ENCODE measurements at regions not wholly inside any gene's neighbourhood (a gene's known extent, or its start where the extent isn't known, plus 50 kb on each side); places are given as distances from the start of the nearest gene placed in this dataset.

- no peaks in the 10 kb centered on the region for H3K79me2 ChIP-seq
- no peak for TF ChIP-seq CTCF (IDR thresholded peaks at IDR 0.05)
- no peaks in the 10 kb centered on the region for H3K27me3 ChIP-seq (ENCODE audit: control insufficient read depth, insufficient read depth, low read length)
- H3K4me1 ChIP-seq, result no peaks in the 10 kb centered on the region
- H2AFZ ChIP-seq, result no peak overlapping the region
- H3K4me2 ChIP-seq (ENCODE audit: low read length), result no peak overlapping the region
- H3K9me3 ChIP-seq (ENCODE audit: control insufficient read depth, low read length), result no peaks in the 10 kb centered on the region
- no peak overlapping the region for H3K9ac ChIP-seq
- H3K27ac ChIP-seq, result no peak overlapping the region
- no peaks in the 10 kb centered on the region for H3K36me3 ChIP-seq (ENCODE audit: control insufficient read depth, insufficient read depth, low read length)
- no peak overlapping the region for H3K4me3 ChIP-seq (ENCODE audit: low read depth, low read length)
Observed at GRCh38 chr5:25892211-25892610, 1146.2 kb downstream of the CDH9 start.

GRCh38 chr5:25891691-25892090 is 1146.7 kb downstream of the CDH9 start:
- no peaks in the 10 kb centered on the region for H3K9me3 ChIP-seq (ENCODE audit: control insufficient read depth, low read length)
- H2AFZ ChIP-seq, result no peak overlapping the region
- TF ChIP-seq CTCF (IDR thresholded peaks at IDR 0.05), result no peak
- no peak overlapping the region for H3K4me2 ChIP-seq (ENCODE audit: low read length)
- H3K4me1 ChIP-seq, result no peaks in the 10 kb centered on the region
- H3K27me3 ChIP-seq (ENCODE audit: control insufficient read depth, insufficient read depth, low read length), result no peaks in the 10 kb centered on the region
- no peak overlapping the region for H3K27ac ChIP-seq
- no peaks in the 10 kb centered on the region for H3K79me2 ChIP-seq
- no peak overlapping the region for H3K4me3 ChIP-seq (ENCODE audit: low read depth, low read length)
- no peak overlapping the region for H3K9ac ChIP-seq
- no peaks in the 10 kb centered on the region for H3K36me3 ChIP-seq (ENCODE audit: control insufficient read depth, insufficient read depth, low read length)

GRCh38 chr5:25881318-25882036 is 1156.9 kb downstream of the CDH9 start:
- H3K4me3 ChIP-seq (ENCODE audit: low read depth, low read length), result no peak overlapping the region
- no peak overlapping the region for H3K9ac ChIP-seq
- no peaks in the 10 kb centered on the region for H3K4me1 ChIP-seq
- no peaks in the 10 kb centered on the region for H3K27me3 ChIP-seq (ENCODE audit: control insufficient read depth, insufficient read depth, low read length)
- no peak overlapping the region for H3K4me2 ChIP-seq (ENCODE audit: low read length)
- no peak for TF ChIP-seq CTCF (IDR thresholded peaks at IDR 0.05)
- H3K27ac ChIP-seq, result no peak overlapping the region
- H2AFZ ChIP-seq, result no peak overlapping the region
- H3K9me3 ChIP-seq (ENCODE audit: control insufficient read depth, low read length), result no peaks in the 10 kb centered on the region
- H3K79me2 ChIP-seq, result no peaks in the 10 kb centered on the region
- H3K36me3 ChIP-seq (ENCODE audit: control insufficient read depth, insufficient read depth, low read length), result no peaks in the 10 kb centered on the region

- Histone ChIP-seq H3K4me3 (ENCODE audit: low read depth, low read length) (no peak overlapping the region), H3K4me1 (no peaks in the 10 kb centered on the region), H3K79me2 (no peaks in the 10 kb centered on the region), H2AFZ (no peak overlapping the region), H3K27ac (no peak overlapping the region), H3K9ac (no peak overlapping the region), H3K27me3 (ENCODE audit: control insufficient read depth, insufficient read depth, low read length) (no peaks in the 10 kb centered on the region), H3K9me3 (ENCODE audit: control insufficient read depth, low read length) (no peaks in the 10 kb centered on the region), H3K36me3 (ENCODE audit: control insufficient read depth, insufficient read depth, low read length) (no peaks in the 10 kb centered on the region), H3K4me2 (ENCODE audit: low read length) (no peak overlapping the region)
- TF ChIP-seq CTCF (IDR thresholded peaks at IDR 0.05), result no peak
Observed at GRCh38 chr5:25863811-25864210, 1174.6 kb downstream of the CDH9 start.

GRCh38 chr5:25862276-25862675 is 1176.1 kb downstream of the CDH9 start:
- H3K4me3 ChIP-seq (ENCODE audit: low read depth, low read length), result no peak overlapping the region
- no peak overlapping the region for H3K27ac ChIP-seq
- H3K36me3 ChIP-seq (ENCODE audit: control insufficient read depth, insufficient read depth, low read length), result no peaks in the 10 kb centered on the region
- H2AFZ ChIP-seq, result no peak overlapping the region
- H3K4me2 ChIP-seq (ENCODE audit: low read length), result no peak overlapping the region
- TF ChIP-seq CTCF (IDR thresholded peaks at IDR 0.05), result no peak
- H3K9me3 ChIP-seq (ENCODE audit: control insufficient read depth, low read length), result no peaks in the 10 kb centered on the region
- H3K4me1 ChIP-seq, result no peaks in the 10 kb centered on the region
- H3K27me3 ChIP-seq (ENCODE audit: control insufficient read depth, insufficient read depth, low read length), result no peaks in the 10 kb centered on the region
- no peaks in the 10 kb centered on the region for H3K79me2 ChIP-seq
- H3K9ac ChIP-seq, result no peak overlapping the region

All from parathyroid adenoma (tissue), 2 donors.